ENCODE measurements at regions not wholly inside any gene's neighbourhood (a gene's known extent, or its start where the extent isn't known, plus 50 kb on each side); places are given as distances from the start of the nearest gene placed in this dataset.

DNA sequence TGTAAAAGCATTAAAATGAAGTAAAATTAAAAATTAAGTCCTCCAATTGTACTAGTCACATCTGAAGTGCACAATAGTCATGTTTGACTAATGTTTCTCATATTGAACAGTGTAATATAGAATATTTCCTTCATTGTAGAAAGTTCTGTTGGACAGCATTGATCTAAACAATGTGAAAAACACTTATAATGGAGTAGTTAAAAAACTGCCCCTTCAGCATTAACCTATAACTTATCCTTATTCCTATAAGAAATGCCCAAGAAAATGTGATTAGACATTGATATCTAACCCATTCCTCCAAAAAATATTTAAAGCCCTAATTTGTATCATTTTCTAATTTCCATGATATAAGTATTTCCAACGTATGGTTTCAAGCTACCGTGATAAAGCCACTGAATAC is 210.7 kb downstream of the RASSF9 start:
- TF ChIP-seq, protein P1, sequence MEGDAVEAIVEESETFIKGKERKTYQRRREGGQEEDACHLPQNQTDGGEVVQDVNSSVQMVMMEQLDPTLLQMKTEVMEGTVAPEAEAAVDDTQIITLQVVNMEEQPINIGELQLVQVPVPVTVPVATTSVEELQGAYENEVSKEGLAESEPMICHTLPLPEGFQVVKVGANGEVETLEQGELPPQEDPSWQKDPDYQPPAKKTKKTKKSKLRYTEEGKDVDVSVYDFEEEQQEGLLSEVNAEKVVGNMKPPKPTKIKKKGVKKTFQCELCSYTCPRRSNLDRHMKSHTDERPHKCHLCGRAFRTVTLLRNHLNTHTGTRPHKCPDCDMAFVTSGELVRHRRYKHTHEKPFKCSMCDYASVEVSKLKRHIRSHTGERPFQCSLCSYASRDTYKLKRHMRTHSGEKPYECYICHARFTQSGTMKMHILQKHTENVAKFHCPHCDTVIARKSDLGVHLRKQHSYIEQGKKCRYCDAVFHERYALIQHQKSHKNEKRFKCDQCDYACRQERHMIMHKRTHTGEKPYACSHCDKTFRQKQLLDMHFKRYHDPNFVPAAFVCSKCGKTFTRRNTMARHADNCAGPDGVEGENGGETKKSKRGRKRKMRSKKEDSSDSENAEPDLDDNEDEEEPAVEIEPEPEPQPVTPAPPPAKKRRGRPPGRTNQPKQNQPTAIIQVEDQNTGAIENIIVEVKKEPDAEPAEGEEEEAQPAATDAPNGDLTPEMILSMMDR (IDR thresholded peaks at IDR 0.05), result no peak
- no peak for TF ChIP-seq POLR2AphosphoS5 (IDR thresholded peaks at IDR 0.05)
- no peak for TF ChIP-seq POLR2A (IDR thresholded peaks at IDR 0.05)

All from sigmoid colon (tissue), 4 donors.